ENCODE measurements at regions not wholly inside any gene's neighbourhood (a gene's known extent, or its start where the extent isn't known, plus 50 kb on each side); places are given as distances from the start of the nearest gene placed in this dataset.

- Histone ChIP-seq H3K4me1 (ENCODE audit: control insufficient read depth in 2 of 2, insufficient read depth in 2 of 2, low read length in 2 of 2) (no peaks in the 10 kb centered on the region), H3K36me3 (ENCODE audit: control insufficient read depth in 2 of 2, insufficient read depth in 2 of 2, low read length in 1 of 2) (no peaks in the 10 kb centered on the region), H3K9me3 (ENCODE audit: control insufficient read depth in 2 of 2, insufficient read depth in 1 of 2, low read length in 1 of 2) (no peaks in the 10 kb centered on the region), H3K27me3 (ENCODE audit: control insufficient read depth in 2 of 2, insufficient read depth in 1 of 2, low read length in 1 of 2) (no peaks in the 10 kb centered on the region), H3K4me3 (ENCODE audit: low read length in 2 of 2) (no peak overlapping the region), H3K27ac (ENCODE audit: low read depth in 1 of 2, low read length in 1 of 2) (no peak overlapping the region)
- no peak for DNase-seq (ENCODE audit: low read depth in 6 of 9, low spot score in 9 of 9)
- WGBS = 98% methylated on average over 2 of the region's 2 CpGs
Measured at GRCh38 chr3:68360492-68360891, 571.9 kb downstream of the TAFA4 start.

- no peak overlapping the region for H3K27ac ChIP-seq (ENCODE audit: low read depth in 1 of 2, low read length in 1 of 2)
- DNase-seq (ENCODE audit: low read depth in 6 of 9, low spot score in 9 of 9) = no peak
- H3K36me3 ChIP-seq (ENCODE audit: control insufficient read depth in 2 of 2, insufficient read depth in 2 of 2, low read length in 1 of 2) = no peaks in the 10 kb centered on the region
- no peaks in the 10 kb centered on the region for H3K9me3 ChIP-seq (ENCODE audit: control insufficient read depth in 2 of 2, insufficient read depth in 1 of 2, low read length in 1 of 2)
- no peak overlapping the region for H3K4me3 ChIP-seq (ENCODE audit: low read length in 2 of 2)
- H3K27me3 ChIP-seq (ENCODE audit: control insufficient read depth in 2 of 2, insufficient read depth in 1 of 2, low read length in 1 of 2) = no peaks in the 10 kb centered on the region
- no peaks in the 10 kb centered on the region for H3K4me1 ChIP-seq (ENCODE audit: control insufficient read depth in 2 of 2, insufficient read depth in 2 of 2, low read length in 2 of 2)
- 79% methylated on average over 2 of the region's 2 CpGs for WGBS
Measured at GRCh38 chr3:68345781-68346180, 586.6 kb downstream of the TAFA4 start.

- no peak overlapping the region for H3K27ac ChIP-seq (ENCODE audit: low read depth in 1 of 2, low read length in 1 of 2)
- no peak overlapping the region for H3K4me3 ChIP-seq (ENCODE audit: low read length in 2 of 2)
- DNase-seq (ENCODE audit: low read depth in 6 of 9, low spot score in 9 of 9) = no peak
- H3K4me1 ChIP-seq (ENCODE audit: control insufficient read depth in 2 of 2, insufficient read depth in 2 of 2, low read length in 2 of 2) = no peaks in the 10 kb centered on the region
- no peaks in the 10 kb centered on the region for H3K27me3 ChIP-seq (ENCODE audit: control insufficient read depth in 2 of 2, insufficient read depth in 1 of 2, low read length in 1 of 2)
- WGBS = 92% methylated on average over 5 of the region's 5 CpGs
- H3K36me3 ChIP-seq (ENCODE audit: control insufficient read depth in 2 of 2, insufficient read depth in 2 of 2, low read length in 1 of 2) = no peaks in the 10 kb centered on the region
- H3K9me3 ChIP-seq (ENCODE audit: control insufficient read depth in 2 of 2, insufficient read depth in 1 of 2, low read length in 1 of 2) = no peaks in the 10 kb centered on the region
Measured at GRCh38 chr3:68342426-68342825, 589.9 kb downstream of the TAFA4 start.

GRCh38 chr3:68336042-68336441 is 596.3 kb downstream of the TAFA4 start:
- H3K27me3 ChIP-seq (ENCODE audit: control insufficient read depth in 2 of 2, insufficient read depth in 1 of 2, low read length in 1 of 2) = no peaks in the 10 kb centered on the region
- no peak for DNase-seq (ENCODE audit: low read depth in 6 of 9, low spot score in 9 of 9)
- H3K4me1 ChIP-seq (ENCODE audit: control insufficient read depth in 2 of 2, insufficient read depth in 2 of 2, low read length in 2 of 2) = no peaks in the 10 kb centered on the region
- WGBS = 94% methylated on average over 1 of the region's 1 CpG
- no peaks in the 10 kb centered on the region for H3K36me3 ChIP-seq (ENCODE audit: control insufficient read depth in 2 of 2, insufficient read depth in 2 of 2, low read length in 1 of 2)
- H3K9me3 ChIP-seq (ENCODE audit: control insufficient read depth in 2 of 2, insufficient read depth in 1 of 2, low read length in 1 of 2) = no peaks in the 10 kb centered on the region
- no peak overlapping the region for H3K27ac ChIP-seq (ENCODE audit: low read depth in 1 of 2, low read length in 1 of 2)
- H3K4me3 ChIP-seq (ENCODE audit: low read length in 2 of 2) = no peak overlapping the region

- 89% methylated on average over 4 of the region's 4 CpGs for WGBS
- DNase-seq (ENCODE audit: low read depth in 6 of 9, low spot score in 9 of 9) = no peak
- Histone ChIP-seq H3K36me3 (ENCODE audit: control insufficient read depth in 2 of 2, insufficient read depth in 2 of 2, low read length in 1 of 2) (no peaks in the 10 kb centered on the region), H3K9me3 (ENCODE audit: control insufficient read depth in 2 of 2, insufficient read depth in 1 of 2, low read length in 1 of 2) (no peaks in the 10 kb centered on the region), H3K27ac (ENCODE audit: low read depth in 1 of 2, low read length in 1 of 2) (no peak overlapping the region), H3K27me3 (ENCODE audit: control insufficient read depth in 2 of 2, insufficient read depth in 1 of 2, low read length in 1 of 2) (no peaks in the 10 kb centered on the region), H3K4me1 (ENCODE audit: control insufficient read depth in 2 of 2, insufficient read depth in 2 of 2, low read length in 2 of 2) (no peaks in the 10 kb centered on the region), H3K4me3 (ENCODE audit: low read length in 2 of 2) (no peak overlapping the region)
Measured at GRCh38 chr3:68334367-68334986, 597.9 kb downstream of the TAFA4 start.

- H3K36me3 ChIP-seq (ENCODE audit: control insufficient read depth in 2 of 2, insufficient read depth in 2 of 2, low read length in 1 of 2) = no peaks in the 10 kb centered on the region
- H3K4me3 ChIP-seq (ENCODE audit: low read length in 2 of 2) = no peak overlapping the region
- H3K27ac ChIP-seq (ENCODE audit: low read depth in 1 of 2, low read length in 1 of 2) = no peak overlapping the region
- H3K9me3 ChIP-seq (ENCODE audit: control insufficient read depth in 2 of 2, insufficient read depth in 1 of 2, low read length in 1 of 2) = no peaks in the 10 kb centered on the region
- no peak for DNase-seq (ENCODE audit: low read depth in 6 of 9, low spot score in 9 of 9)
- WGBS = 95% methylated on average over 3 of the region's 3 CpGs
- H3K4me1 ChIP-seq (ENCODE audit: control insufficient read depth in 2 of 2, insufficient read depth in 2 of 2, low read length in 2 of 2) = no peaks in the 10 kb centered on the region
- no peaks in the 10 kb centered on the region for H3K27me3 ChIP-seq (ENCODE audit: control insufficient read depth in 2 of 2, insufficient read depth in 1 of 2, low read length in 1 of 2)
Measured at GRCh38 chr3:68328049-68328448, 604.3 kb downstream of the TAFA4 start.

GRCh38 chr3:68315964-68316363 is 616.4 kb downstream of the TAFA4 start:
- 96% methylated on average over 1 of the region's 1 CpG for WGBS
- Histone ChIP-seq H3K36me3 (ENCODE audit: control insufficient read depth in 2 of 2, insufficient read depth in 2 of 2, low read length in 1 of 2) (no peaks in the 10 kb centered on the region), H3K4me3 (ENCODE audit: low read length in 2 of 2) (no peak overlapping the region), H3K4me1 (ENCODE audit: control insufficient read depth in 2 of 2, insufficient read depth in 2 of 2, low read length in 2 of 2) (no peaks in the 10 kb centered on the region), H3K27ac (ENCODE audit: low read depth in 1 of 2, low read length in 1 of 2) (no peak overlapping the region), H3K27me3 (ENCODE audit: control insufficient read depth in 2 of 2, insufficient read depth in 1 of 2, low read length in 1 of 2) (no peaks in the 10 kb centered on the region), H3K9me3 (ENCODE audit: control insufficient read depth in 2 of 2, insufficient read depth in 1 of 2, low read length in 1 of 2) (no peaks in the 10 kb centered on the region)
- DNase-seq (ENCODE audit: low read depth in 6 of 9, low spot score in 9 of 9) = no peak

GRCh38 chr3:68315546-68315945 is 616.8 kb downstream of the TAFA4 start:
- no peaks in the 10 kb centered on the region for H3K27me3 ChIP-seq (ENCODE audit: control insufficient read depth in 2 of 2, insufficient read depth in 1 of 2, low read length in 1 of 2)
- WGBS = 89% methylated on average over 1 of the region's 1 CpG

GRCh38 chr3:68306571-68306970 is 625.8 kb downstream of the TAFA4 start:
- WGBS = 93% methylated on average over 2 of the region's 2 CpGs
- peak in 8 of 9 donors; percentile 1 to 47 (median 20) for DNase-seq (ENCODE audit: low read depth in 6 of 9, low spot score in 9 of 9)
- no peaks in the 10 kb centered on the region for H3K4me1 ChIP-seq (ENCODE audit: control insufficient read depth in 2 of 2, insufficient read depth in 2 of 2, low read length in 2 of 2)
- no peaks in the 10 kb centered on the region for H3K27me3 ChIP-seq (ENCODE audit: control insufficient read depth in 2 of 2, insufficient read depth in 1 of 2, low read length in 1 of 2)
- H3K9me3 ChIP-seq (ENCODE audit: control insufficient read depth in 2 of 2, insufficient read depth in 1 of 2, low read length in 1 of 2) = no peaks in the 10 kb centered on the region
- no peak overlapping the region for H3K27ac ChIP-seq (ENCODE audit: low read depth in 1 of 2, low read length in 1 of 2)
- no peaks in the 10 kb centered on the region for H3K36me3 ChIP-seq (ENCODE audit: control insufficient read depth in 2 of 2, insufficient read depth in 2 of 2, low read length in 1 of 2)
- no peak overlapping the region for H3K4me3 ChIP-seq (ENCODE audit: low read length in 2 of 2)

More at GRCh38 chr3:68315546-68315945, 616.8 kb downstream of the TAFA4 start:
- H3K4me3 ChIP-seq (ENCODE audit: low read length in 2 of 2) = no peak overlapping the region
- H3K4me1 ChIP-seq (ENCODE audit: control insufficient read depth in 2 of 2, insufficient read depth in 2 of 2, low read length in 2 of 2) = no peaks in the 10 kb centered on the region
- H3K36me3 ChIP-seq (ENCODE audit: control insufficient read depth in 2 of 2, insufficient read depth in 2 of 2, low read length in 1 of 2) = no peaks in the 10 kb centered on the region
- no peaks in the 10 kb centered on the region for H3K9me3 ChIP-seq (ENCODE audit: control insufficient read depth in 2 of 2, insufficient read depth in 1 of 2, low read length in 1 of 2)
- no peak overlapping the region for H3K27ac ChIP-seq (ENCODE audit: low read depth in 1 of 2, low read length in 1 of 2)
- no peak for DNase-seq (ENCODE audit: low read depth in 6 of 9, low spot score in 9 of 9)
